ENCODE measurements at regions not wholly inside any gene's neighbourhood (a gene's known extent, or its start where the extent isn't known, plus 50 kb on each side); places are given as distances from the start of the nearest gene placed in this dataset.
"Not testable (repeated sequence)": the region's sequence is repeated elsewhere in the genome, so short reads cannot be mapped to it uniquely, and the experiment has no call there.

DNA sequence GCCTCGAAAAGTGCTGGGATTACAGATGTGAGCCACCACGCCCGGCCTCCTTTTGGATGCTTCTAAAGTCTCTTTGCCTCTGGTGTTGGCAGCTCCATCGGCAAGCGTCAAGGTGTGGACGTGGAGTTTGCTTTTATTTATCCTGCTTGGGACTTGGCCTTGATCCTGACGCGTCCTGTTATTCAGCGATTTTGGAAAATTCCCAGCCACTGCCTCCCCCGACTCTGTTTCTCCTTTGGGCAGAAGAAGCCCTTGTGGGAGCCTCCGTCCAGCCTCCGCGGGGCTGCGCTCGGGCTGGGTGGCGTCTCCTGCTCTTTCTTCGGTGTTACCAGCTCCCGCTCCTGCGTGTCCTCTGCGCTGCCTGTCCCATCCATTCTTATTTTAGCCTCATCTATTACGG is 151.7 kb downstream of the TMEM121 start:
- in situ Hi-C loops (cut with MboI; ENCODE audit: low sequenced_read_pairs): not testable (repeated sequence)

DNA sequence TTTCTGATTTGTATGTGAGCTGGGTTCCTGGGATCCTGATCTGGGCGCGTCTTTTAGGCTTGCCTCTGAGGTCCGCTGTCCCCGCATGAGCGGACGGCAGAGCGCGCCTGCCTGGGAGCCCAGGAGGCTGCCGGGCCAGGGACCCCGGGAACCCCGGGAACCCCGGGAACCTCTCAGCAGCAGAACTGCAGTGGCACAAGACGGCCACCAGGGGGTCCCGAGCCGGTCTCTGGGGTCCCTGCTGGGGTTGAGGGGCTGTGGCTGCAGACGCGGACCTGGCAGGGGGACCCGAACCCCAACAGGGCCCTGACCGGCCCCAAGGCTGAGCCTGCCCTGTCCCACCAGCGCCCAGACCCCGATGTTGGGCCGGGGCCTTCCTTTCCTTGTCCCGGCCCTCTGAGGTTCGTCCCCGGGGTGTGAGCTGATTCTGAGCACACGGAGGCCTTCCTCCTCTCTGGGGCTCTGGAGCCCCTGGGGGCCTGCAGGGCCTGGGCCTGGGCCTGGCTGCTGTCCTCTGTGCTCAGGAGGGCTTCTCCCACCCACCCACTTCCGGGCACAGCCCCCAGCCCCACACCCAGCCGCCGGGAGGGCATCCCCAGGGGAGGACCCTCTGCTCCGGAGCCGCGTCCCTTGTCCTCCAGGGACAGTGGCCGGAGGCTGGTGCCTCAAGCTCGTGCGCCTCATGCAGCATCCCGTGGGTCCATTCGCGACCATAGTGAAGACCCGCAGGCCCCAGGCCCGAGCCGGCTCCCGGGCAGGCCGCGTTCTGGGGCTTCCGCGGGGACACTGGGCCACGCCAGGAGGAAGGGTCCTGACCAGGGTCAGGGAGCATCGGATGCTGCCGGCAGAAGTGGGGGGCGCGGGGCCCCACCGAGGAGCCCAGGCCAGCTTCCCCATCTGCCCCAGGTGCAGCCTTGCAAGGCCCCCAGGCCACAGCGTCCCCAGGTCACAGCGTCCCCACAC is 152.9 kb downstream of the TMEM121 start:
- in situ Hi-C loops (cut with MboI; ENCODE audit: low sequenced_read_pairs): not testable (repeated sequence)

DNA sequence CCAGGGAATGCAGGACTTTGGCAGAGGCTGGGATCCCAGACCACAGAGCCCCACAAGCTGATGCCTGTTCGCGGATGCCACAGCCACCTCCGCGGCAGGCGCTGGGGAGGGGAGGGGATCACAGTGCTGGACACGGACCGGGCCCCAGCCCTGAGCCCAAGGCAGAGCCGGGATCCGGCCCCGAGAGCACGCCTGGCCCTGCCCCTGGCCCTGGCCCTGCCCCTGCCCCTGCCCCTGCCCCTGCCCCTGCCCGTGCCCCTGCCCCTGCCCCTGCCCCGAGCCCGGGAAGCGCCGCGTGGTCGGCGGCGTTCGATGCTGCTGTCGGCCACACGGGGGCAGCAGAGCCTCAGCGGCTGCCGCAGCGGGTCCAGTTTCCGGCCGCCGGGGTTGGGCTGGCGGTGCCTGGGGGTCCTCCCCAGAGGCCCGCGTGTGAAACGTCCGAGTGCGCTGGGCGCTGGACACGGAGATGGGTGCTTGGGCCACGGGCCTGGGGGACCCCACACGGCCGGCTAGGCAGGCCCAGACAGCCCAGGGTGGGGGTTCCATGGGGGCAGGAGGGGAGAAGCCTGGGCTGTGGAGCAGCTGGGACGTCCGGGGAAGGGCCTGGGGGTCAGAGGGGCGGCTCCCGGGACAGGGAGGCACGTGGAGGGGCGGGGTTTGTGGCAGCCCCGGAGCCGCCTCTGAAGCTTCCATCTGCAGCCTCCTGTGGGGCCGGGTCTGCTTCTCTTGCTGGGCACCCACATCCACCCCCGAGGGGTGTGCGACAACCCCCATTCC is 153.8 kb downstream of the TMEM121 start:
- in situ Hi-C loops (cut with MboI; ENCODE audit: low sequenced_read_pairs): not testable (repeated sequence)

DNA sequence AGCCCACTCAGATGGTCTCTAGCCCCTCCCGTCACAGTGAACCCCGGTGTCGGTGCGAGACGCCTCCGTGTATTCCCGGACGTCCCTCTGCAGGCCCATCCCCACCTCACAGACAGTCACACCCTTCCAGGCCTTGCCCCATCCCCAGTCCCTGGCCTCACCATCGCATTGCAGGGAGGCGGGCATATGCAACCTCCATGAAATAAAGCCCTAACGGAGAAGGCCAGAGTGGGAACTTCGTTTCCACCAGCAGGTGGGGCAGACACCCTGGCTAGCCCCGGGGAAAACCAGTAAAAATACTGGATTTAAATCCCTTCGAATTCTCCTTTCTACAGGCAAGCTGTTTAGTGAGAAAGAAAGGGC is 154.3 kb downstream of the TMEM121 start:
- in situ Hi-C loops (cut with MboI; ENCODE audit: low sequenced_read_pairs): not testable (repeated sequence)

DNA sequence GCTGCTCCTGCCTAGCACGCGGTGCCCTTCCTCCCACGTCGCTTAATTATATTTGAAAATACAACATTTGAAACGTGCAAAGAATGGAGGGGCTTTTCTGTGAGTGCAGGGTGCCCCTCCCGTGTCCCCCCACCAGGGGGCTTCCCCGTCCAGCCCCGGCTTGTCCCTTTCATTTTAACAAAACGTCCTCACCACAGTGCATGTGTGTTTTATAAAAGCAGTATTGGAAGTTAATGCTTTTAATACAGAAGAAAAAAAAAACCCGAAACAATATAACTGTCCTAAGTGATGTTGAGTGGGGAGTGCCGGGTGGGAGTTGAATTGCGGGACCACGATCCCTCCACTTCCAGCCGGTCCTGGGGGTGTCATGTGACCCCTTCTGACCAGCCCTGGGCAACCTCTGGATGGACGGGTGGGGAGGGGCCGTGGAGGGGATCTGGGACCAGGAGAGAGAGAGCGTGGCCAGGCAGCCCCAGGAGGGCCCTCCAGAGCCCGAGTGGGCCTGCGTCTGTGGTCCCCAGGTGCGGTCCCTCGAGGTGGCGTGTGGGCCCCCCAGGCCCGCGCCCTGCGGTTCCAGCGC is 155.3 kb downstream of the TMEM121 start:
- in situ Hi-C loops (cut with MboI; ENCODE audit: low sequenced_read_pairs): not testable (repeated sequence)

DNA sequence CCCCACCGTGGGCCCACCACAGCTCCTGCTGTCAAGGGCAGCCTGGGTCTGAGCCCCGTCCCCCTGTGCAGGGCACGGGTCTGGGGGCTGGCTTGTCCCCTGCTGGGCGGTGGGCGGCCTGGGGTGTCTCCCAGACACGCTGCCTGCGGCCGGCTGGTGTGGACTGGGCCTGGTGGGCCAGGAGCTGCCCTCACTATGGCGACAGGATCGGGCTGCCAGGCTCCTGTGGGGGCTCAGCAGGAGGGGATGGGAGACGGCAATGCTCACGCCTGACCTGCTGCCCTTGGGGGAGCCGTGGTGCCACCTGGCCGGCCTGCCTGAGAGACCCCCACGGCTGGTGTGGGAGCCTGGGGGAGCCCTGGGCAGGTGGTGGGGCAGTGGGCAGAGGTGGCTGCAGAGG is 156.1 kb downstream of the TMEM121 start:
- in situ Hi-C loops (cut with MboI; ENCODE audit: low sequenced_read_pairs): not testable (repeated sequence)

DNA sequence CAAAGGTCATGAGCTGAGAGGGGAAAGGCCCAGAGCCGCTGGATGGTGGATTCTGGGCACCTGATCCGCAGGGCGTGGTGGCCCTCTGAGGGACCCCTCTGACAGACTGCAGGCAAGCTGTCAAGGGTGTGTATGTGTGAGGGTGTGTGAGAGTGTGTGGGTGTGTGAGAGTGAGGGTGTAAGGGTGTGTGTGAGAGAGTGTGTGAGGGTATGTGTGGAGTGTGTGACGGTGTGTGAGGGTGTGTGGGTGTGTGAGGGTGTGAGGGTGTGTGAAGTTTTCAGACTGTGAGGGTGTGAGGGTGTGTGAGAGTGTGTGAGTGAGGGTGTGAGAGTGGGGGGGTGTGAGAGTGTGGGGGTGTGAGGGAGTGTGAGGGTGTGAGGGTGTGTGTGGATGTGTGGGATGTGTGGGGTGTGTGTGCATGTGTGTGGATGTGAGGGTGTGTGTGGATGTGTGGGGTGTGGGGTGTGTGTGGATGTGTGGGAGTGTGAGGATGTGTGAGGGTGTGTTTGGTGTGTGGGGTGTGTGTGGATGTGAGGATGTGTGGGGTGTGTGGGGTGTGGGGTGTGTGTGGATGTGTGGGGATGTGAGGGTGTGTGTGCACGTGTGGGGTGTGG is 156.7 kb downstream of the TMEM121 start:
- in situ Hi-C loops (cut with MboI; ENCODE audit: low sequenced_read_pairs): no loop called here

DNA sequence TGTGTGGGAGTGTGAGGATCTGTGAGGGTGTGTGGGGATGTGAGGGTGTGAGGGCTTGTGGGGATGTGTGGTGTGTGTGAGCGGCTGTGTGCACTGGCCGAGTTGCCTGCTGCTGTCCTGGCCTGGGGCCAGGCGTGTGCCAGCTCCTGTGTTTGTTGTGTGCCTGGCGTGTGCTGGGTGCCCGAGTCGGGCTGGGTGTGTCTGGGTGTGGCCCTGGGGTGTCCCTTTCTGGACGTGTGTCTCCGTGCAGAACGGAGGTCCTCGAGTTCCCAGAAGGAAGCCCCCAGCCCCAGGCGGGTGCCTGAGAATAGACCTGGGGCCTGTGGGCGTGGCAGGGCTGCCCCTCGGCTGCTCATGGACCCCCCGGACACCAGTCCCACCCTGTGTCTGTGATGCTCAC is 157.7 kb downstream of the TMEM121 start:
- in situ Hi-C loops (cut with MboI; ENCODE audit: low sequenced_read_pairs): not testable (repeated sequence)

DNA sequence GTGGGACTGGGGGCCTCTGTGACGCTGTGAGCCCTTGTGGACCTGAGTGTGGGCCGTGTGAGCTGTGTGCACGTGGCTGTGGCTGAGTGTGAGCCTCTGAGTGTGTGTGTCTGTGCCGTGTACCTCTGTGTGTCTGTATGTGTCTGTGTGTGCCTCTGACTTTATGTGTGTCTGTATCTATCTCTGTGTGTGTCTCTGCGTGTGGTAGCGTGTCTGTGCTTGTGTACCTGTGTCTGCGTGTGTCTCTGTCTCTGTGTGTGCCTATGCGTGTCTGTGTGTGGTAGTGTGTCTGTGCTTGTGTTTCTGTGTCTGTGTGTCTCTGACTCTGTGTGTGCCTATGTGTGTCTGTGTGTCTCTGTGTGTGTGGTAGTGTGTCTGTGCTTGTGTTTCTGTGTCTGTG is 158.2 kb downstream of the TMEM121 start:
- in situ Hi-C loops (cut with MboI; ENCODE audit: low sequenced_read_pairs): not testable (repeated sequence)

DNA sequence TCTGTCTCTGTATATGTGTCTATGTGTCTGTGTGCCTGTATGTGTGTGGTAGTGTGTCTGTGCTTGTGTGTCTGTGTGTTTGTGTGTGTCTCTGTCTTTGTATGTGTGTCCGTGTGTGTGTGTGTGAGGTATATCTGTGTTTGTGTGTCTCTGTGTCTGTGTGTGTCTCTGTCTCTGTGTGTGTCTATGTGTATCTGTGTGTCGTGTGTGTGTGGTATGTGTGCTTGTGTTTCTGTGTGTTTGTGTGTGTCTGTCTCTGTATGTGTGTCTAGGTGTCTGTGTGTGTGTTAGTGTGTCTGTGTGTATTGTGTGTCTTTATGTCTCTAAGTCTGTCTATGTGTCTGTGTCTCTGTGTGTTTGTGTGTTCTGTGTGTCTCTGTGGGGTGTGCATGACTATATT is 158.6 kb downstream of the TMEM121 start:
- in situ Hi-C loops (cut with MboI; ENCODE audit: low sequenced_read_pairs): no loop called here

DNA sequence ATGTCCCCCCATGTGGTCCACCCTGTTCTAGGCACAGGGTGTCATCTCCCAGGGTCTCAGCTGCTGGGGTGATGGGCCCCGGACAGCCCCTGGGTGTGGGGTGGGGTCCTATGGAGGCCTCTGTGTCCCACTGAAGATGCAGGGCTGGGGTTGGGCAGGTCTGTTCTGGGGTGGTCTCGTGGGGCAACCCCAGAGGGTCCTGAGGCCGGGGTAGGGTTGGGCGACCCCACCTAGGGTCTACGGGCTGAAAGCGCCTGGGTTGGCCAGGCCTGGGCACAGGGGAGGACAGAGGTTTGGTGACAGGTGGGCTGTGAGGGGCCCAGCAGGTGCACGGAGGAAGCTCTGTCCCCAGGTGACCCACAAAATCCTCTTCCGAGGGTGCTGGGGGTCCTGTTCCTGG is 159.2 kb downstream of the TMEM121 start:
- in situ Hi-C loops (cut with MboI; ENCODE audit: low sequenced_read_pairs): not testable (repeated sequence)

DNA sequence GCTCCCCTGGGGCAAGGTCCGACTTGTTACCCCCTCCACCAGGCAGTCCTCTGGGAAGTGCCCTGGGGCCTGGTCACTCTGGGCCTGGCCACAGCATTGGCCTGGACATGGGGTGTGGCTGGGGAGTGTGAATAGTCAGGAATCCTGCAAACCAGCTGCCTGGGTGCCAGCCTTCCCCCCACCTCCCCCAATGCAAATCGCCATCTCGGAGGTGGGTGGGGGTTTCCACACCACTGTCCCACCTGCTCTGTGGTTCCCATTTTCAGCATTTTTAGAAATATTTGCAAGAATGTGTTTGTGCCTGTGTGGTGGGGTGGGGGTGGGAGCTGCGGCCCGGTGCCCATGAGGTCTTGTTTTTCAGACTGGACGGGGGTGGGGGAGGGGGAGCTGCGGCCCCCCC is 159.7 kb downstream of the TMEM121 start:
- in situ Hi-C loops (cut with MboI; ENCODE audit: low sequenced_read_pairs): not testable (repeated sequence)

DNA sequence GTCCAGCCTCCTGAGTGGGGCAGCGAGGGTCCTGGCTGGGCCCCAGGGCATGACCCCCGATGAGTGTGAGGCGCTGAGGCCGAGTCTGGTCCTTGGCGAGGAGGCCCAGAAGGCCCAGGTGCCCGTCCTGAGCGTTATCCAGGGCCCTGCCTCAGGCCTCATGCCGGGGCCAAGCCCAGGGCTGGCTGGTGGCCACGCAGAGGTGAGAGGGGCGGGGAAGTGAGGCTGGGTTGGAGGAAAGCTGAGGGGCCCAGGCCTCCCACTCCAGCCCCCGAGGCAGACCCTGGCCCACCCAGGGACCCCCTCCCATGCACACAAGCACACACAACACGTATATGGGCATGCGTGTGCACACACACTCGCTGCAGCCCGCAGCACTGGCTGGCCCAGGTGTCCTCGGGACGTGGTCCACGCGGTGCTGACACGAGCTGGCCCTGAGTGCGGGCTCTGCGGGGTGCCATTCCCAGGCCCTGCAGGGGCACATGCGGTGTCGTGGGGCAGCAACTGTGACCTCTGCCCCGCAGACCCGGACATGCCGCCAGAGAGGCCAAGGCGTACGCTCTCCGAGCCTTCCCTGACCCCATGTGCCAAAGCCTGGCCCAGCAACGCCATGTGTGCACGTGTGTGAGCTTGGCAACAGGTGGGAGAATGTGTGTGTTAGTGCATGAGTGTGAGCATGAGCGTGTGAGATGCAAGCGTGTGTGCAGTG is 160.2 kb downstream of the TMEM121 start:
- in situ Hi-C loops (cut with MboI; ENCODE audit: low sequenced_read_pairs): not testable (repeated sequence)

DNA sequence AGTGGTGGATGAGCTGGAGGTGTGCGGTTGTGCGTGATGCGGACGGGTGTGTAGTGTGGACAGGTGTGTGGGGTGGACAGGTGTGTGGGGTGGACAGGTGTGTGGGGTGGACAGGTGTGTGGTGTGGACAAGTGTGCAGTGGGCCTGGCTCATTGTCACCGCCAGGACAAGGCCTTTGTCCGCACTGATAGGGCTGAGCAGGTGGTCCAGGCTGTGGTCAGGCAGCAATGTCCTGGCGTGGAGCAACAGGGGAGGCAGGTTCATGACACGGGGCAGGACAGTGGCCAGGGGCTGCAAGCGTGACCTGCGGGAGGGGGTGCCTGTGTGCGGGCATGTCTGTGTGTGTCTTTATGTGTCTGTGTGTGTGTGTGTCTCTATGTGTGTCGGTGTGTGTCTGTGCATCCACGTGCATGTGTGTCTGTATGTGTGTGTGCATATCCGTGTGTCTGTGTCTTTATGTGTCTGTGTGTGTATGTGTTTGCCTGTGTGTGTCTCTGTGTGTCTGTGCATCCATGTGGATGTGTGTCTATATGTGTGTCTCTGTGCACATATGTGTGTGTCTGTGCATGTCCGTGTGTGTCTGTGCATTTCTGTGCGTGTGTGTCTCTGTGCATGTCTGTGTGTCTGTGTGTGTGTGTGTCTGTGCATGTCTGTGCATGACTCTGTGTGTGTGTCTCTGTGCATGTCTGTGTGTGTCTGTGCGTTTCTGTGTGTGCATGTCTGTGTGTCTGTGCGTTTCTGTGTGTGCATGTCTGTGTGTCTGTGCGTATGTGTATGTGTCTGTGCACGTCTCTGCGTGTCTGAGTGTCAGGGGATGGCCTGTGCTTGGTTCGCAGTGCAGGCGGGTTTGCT is 161.0 kb downstream of the TMEM121 start:
- in situ Hi-C loops (cut with MboI; ENCODE audit: low sequenced_read_pairs): not testable (repeated sequence)

DNA sequence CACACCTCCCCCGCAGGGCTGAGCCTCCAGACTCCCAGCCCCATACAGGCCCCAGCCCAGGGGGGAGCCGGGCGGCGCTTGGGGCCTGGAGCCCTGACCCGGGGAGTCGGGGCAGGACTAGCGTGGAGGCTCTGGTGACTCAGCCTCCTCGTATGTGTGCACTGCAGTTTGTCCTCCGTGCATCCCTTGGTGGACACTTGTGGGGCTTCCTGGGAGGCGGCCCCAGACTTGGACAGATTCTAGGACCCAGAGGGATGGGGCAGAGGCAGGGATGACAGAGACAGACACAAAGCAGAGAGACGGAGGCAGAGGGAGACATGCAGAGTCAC is 161.6 kb downstream of the TMEM121 start:
- in situ Hi-C loops (cut with MboI; ENCODE audit: low sequenced_read_pairs): not testable (repeated sequence)

DNA sequence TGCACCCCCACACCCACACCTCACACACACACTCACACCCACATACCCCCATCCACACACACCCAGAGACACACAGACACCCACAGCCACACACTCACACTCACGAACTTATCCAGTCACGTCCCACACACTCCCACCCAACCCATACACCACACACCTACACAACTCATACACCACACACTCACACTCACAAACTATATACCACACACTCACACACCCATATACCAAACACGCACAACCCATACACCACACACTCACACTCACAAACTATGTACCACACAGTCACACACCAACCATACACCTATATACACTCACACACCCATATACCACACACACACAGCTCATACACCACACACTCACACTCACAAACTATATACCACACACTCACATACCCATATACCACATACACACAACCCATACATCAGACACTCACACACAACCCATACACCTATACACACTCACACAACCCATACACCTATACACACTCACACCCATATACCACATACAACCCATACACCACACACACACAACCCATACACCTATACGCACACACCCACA is 162.4 kb downstream of the TMEM121 start:
- in situ Hi-C loops (cut with MboI; ENCODE audit: low sequenced_read_pairs): not testable (repeated sequence)

DNA sequence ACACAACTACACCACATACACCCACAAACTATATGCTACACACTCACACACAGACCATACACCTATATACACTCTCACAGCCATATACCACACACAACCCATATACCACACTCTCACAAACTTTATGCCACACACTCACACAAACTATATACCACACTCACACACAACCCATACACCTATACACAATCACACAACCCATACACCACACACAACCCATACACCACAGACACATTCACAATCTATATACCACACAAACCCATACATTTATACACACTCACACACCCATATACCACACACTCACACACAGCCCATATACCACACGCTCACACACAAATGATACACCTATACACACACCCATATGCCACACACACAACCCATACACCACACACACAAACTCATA is 163.3 kb downstream of the TMEM121 start:
- in situ Hi-C loops (cut with MboI; ENCODE audit: low sequenced_read_pairs): no loop called here

DNA sequence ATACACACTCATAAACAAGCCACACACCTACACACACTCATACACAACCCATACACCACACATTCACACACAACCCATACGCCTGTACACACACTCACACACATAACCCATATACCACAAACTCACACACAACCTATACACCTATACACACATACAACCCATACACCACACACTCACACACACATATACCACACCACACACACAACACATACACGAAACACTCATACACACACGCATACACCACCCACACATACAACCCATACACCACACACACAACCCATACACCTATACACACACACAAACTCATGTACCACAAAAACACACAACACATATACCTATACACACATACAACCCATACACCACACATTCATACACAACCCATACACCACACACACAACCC is 164.3 kb downstream of the TMEM121 start:
- in situ Hi-C loops (cut with MboI; ENCODE audit: low sequenced_read_pairs): no loop called here

DNA sequence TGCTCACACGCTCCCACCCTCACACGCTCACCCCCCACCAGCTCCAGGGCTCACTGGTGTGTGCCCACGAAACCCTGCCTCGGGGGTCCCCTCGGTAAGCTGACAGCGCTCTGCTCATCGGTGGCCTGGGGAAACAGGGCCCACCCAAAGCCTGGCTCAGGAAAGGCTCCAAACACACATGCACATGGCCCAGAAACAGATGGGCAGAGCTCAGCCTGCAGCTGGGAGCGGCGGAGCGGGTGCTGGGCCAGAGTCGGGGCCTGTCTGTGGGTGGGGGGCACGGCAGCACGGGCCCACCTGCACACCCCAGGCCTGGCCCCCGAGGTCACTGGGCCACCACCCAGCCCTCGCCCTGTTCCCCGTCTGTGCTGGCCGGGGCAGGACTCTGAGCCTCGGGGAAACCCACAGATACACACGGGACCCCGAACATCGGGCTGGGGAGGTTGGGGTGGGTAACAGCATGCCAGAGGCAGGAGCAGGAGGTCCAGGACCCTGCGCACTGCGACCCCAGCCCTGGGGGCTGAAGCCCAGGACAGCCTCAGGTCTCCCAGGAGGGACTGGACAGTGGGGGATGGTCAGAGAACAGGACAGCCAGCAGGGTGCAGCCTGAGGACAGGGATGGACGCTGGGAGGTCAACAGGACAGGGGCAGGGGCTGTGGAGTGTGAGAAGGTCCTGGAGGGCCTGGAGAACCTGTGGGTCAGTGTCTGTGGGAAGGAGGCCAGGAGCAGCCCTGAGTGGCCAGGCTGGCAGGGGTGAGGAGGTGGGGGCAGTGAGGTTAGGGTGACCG is 165.1 kb downstream of the TMEM121 start:
- in situ Hi-C loops (cut with MboI; ENCODE audit: low sequenced_read_pairs): not testable (repeated sequence)

All from HL-60/S4 (cell line).